ENCODE measurements at regions not wholly inside any gene's neighbourhood (a gene's known extent, or its start where the extent isn't known, plus 50 kb on each side); places are given as distances from the start of the nearest gene placed in this dataset.
"Not testable (repeated sequence)": the region's sequence is repeated elsewhere in the genome, so short reads cannot be mapped to it uniquely, and the experiment has no call there.

- Histone ChIP-seq H3K9me3 (ENCODE audit: control insufficient read depth, insufficient read depth, low read depth, low read length) (no peaks in the 10 kb centered on the region), H3K27ac (ENCODE audit: low read depth, low read length) (no peak overlapping the region), H3K9ac (ENCODE audit: low read length) (no peak overlapping the region), H3K4me3 (ENCODE audit: low read depth, low read length) (no peak overlapping the region), H3K36me3 (ENCODE audit: control insufficient read depth, insufficient read depth, low read length) (no peaks in the 10 kb centered on the region), H3K27me3 (ENCODE audit: control insufficient read depth, insufficient read depth, low read length) (no peaks in the 10 kb centered on the region), H3K4me1 (ENCODE audit: control insufficient read depth, insufficient read depth, low read length) (no peaks in the 10 kb centered on the region)
Measured at GRCh38 chr3:18546632-18547031, 121.5 kb upstream of the SATB1 start.

GRCh38 chr3:18544146-18544545 lies 119.0 kb upstream of the SATB1 start:
- Histone ChIP-seq H3K36me3 (ENCODE audit: control insufficient read depth, insufficient read depth, low read length) (no peaks in the 10 kb centered on the region), H3K9me3 (ENCODE audit: control insufficient read depth, insufficient read depth, low read depth, low read length) (no peaks in the 10 kb centered on the region), H3K27me3 (ENCODE audit: control insufficient read depth, insufficient read depth, low read length) (no peaks in the 10 kb centered on the region), H3K4me1 (ENCODE audit: control insufficient read depth, insufficient read depth, low read length) (no peaks in the 10 kb centered on the region), H3K4me3 (ENCODE audit: low read depth, low read length) (no peak overlapping the region), H3K9ac (ENCODE audit: low read length) (no peak overlapping the region), H3K27ac (ENCODE audit: low read depth, low read length) (no peak overlapping the region)

GRCh38 chr3:18538463-18539230 lies 113.5 kb upstream of the SATB1 start:
- Histone ChIP-seq H3K4me1 (ENCODE audit: control insufficient read depth, insufficient read depth, low read length) (no peaks in the 10 kb centered on the region), H3K36me3 (ENCODE audit: control insufficient read depth, insufficient read depth, low read length) (no peaks in the 10 kb centered on the region), H3K4me3 (ENCODE audit: low read depth, low read length) (no peak overlapping the region), H3K27ac (ENCODE audit: low read depth, low read length) (no peak overlapping the region), H3K9me3 (ENCODE audit: control insufficient read depth, insufficient read depth, low read depth, low read length) (no peaks in the 10 kb centered on the region), H3K9ac (ENCODE audit: low read length) (no peak overlapping the region), H3K27me3 (ENCODE audit: control insufficient read depth, insufficient read depth, low read length) (no peaks in the 10 kb centered on the region)

- H3K27me3 ChIP-seq (ENCODE audit: control insufficient read depth, insufficient read depth, low read length) = no peaks in the 10 kb centered on the region
Measured at GRCh38 chr3:18533039-18533438, 107.9 kb upstream of the SATB1 start.

GRCh38 chr3:18531662-18532061 lies 106.5 kb upstream of the SATB1 start:
- Histone ChIP-seq H3K9me3 (ENCODE audit: control insufficient read depth, insufficient read depth, low read depth, low read length) (no peaks in the 10 kb centered on the region), H3K4me1 (ENCODE audit: control insufficient read depth, insufficient read depth, low read length) (no peaks in the 10 kb centered on the region), H3K27ac (ENCODE audit: low read depth, low read length) (no peak overlapping the region)

More at GRCh38 chr3:18533039-18533438, 107.9 kb upstream of the SATB1 start:
- H3K36me3 ChIP-seq (ENCODE audit: control insufficient read depth, insufficient read depth, low read length) = no peaks in the 10 kb centered on the region
- H3K9me3 ChIP-seq (ENCODE audit: control insufficient read depth, insufficient read depth, low read depth, low read length) = no peaks in the 10 kb centered on the region
- no peak overlapping the region for H3K27ac ChIP-seq (ENCODE audit: low read depth, low read length)
- H3K4me3 ChIP-seq (ENCODE audit: low read depth, low read length) = no peak overlapping the region
- no peaks in the 10 kb centered on the region for H3K4me1 ChIP-seq (ENCODE audit: control insufficient read depth, insufficient read depth, low read length)
- no peak overlapping the region for H3K9ac ChIP-seq (ENCODE audit: low read length)

GRCh38 chr3:18529631-18530030 lies 104.5 kb upstream of the SATB1 start:
- Histone ChIP-seq H3K4me3 (ENCODE audit: low read depth, low read length) (no peak overlapping the region), H3K9ac (ENCODE audit: low read length) (no peak overlapping the region), H3K27ac (ENCODE audit: low read depth, low read length) (no peak overlapping the region), H3K36me3 (ENCODE audit: control insufficient read depth, insufficient read depth, low read length) (no peaks in the 10 kb centered on the region), H3K27me3 (ENCODE audit: control insufficient read depth, insufficient read depth, low read length) (no peaks in the 10 kb centered on the region), H3K4me1 (ENCODE audit: control insufficient read depth, insufficient read depth, low read length) (no peaks in the 10 kb centered on the region), H3K9me3 (ENCODE audit: control insufficient read depth, insufficient read depth, low read depth, low read length) (no peaks in the 10 kb centered on the region; the same call in 1 of the 2 replicates)

More at GRCh38 chr3:18531662-18532061, 106.5 kb upstream of the SATB1 start:
- no peak overlapping the region for H3K9ac ChIP-seq (ENCODE audit: low read length)
- no peaks in the 10 kb centered on the region for H3K27me3 ChIP-seq (ENCODE audit: control insufficient read depth, insufficient read depth, low read length)
- H3K36me3 ChIP-seq (ENCODE audit: control insufficient read depth, insufficient read depth, low read length) = no peaks in the 10 kb centered on the region
- H3K4me3 ChIP-seq (ENCODE audit: low read depth, low read length) = no peak overlapping the region

GRCh38 chr3:18527691-18528090 lies 102.6 kb upstream of the SATB1 start:
- H3K27ac ChIP-seq (ENCODE audit: low read depth, low read length) = no peak overlapping the region

GRCh38 chr3:18526667-18527066 lies 101.5 kb upstream of the SATB1 start:
- Histone ChIP-seq H3K9me3 (ENCODE audit: control insufficient read depth, insufficient read depth, low read depth, low read length) (no peaks in the 10 kb centered on the region; the same call in 1 of the 2 replicates), H3K27me3 (ENCODE audit: control insufficient read depth, insufficient read depth, low read length) (no peaks in the 10 kb centered on the region), H3K4me1 (ENCODE audit: control insufficient read depth, insufficient read depth, low read length) (no peaks in the 10 kb centered on the region), H3K36me3 (ENCODE audit: control insufficient read depth, insufficient read depth, low read length) (no peaks in the 10 kb centered on the region), H3K4me3 (ENCODE audit: low read depth, low read length) (no peak overlapping the region), H3K27ac (ENCODE audit: low read depth, low read length) (no peak overlapping the region), H3K9ac (ENCODE audit: low read length) (no peak overlapping the region)

More at GRCh38 chr3:18527691-18528090, 102.6 kb upstream of the SATB1 start:
- no peak overlapping the region for H3K9ac ChIP-seq (ENCODE audit: low read length)
- no peaks in the 10 kb centered on the region; the same call in 1 of the 2 replicates for H3K9me3 ChIP-seq (ENCODE audit: control insufficient read depth, insufficient read depth, low read depth, low read length)
- H3K4me3 ChIP-seq (ENCODE audit: low read depth, low read length) = no peak overlapping the region
- H3K27me3 ChIP-seq (ENCODE audit: control insufficient read depth, insufficient read depth, low read length) = no peaks in the 10 kb centered on the region
- no peaks in the 10 kb centered on the region for H3K4me1 ChIP-seq (ENCODE audit: control insufficient read depth, insufficient read depth, low read length)
- H3K36me3 ChIP-seq (ENCODE audit: control insufficient read depth, insufficient read depth, low read length) = no peaks in the 10 kb centered on the region

GRCh38 chr3:18516170-18516569 lies 91.0 kb upstream of the SATB1 start:
- not testable (repeated sequence) for H3K27me3 ChIP-seq (ENCODE audit: control insufficient read depth, insufficient read depth, low read length); H3K36me3 ChIP-seq (ENCODE audit: control insufficient read depth, insufficient read depth, low read length); H3K27ac ChIP-seq (ENCODE audit: low read depth, low read length); H3K4me1 ChIP-seq (ENCODE audit: control insufficient read depth, insufficient read depth, low read length)
- Histone ChIP-seq H3K4me3 (ENCODE audit: low read depth, low read length) (peak overlapping the region; percentile 70), H3K9me3 (ENCODE audit: control insufficient read depth, insufficient read depth, low read depth, low read length) (peaks cover 10% of the 10 kb centered on the region), H3K9ac (ENCODE audit: low read length) (peak overlapping the region; percentile 64)

GRCh38 chr3:18513091-18513490 lies 88.0 kb upstream of the SATB1 start:
- H3K9me3 ChIP-seq (ENCODE audit: control insufficient read depth, insufficient read depth, low read depth, low read length) = no peaks in the 10 kb centered on the region
- no peak overlapping the region for H3K9ac ChIP-seq (ENCODE audit: low read length)
- no peak overlapping the region for H3K4me3 ChIP-seq (ENCODE audit: low read depth, low read length)
- no peaks in the 10 kb centered on the region for H3K27me3 ChIP-seq (ENCODE audit: control insufficient read depth, insufficient read depth, low read length)
- H3K36me3 ChIP-seq (ENCODE audit: control insufficient read depth, insufficient read depth, low read length) = no peaks in the 10 kb centered on the region
- H3K4me1 ChIP-seq (ENCODE audit: control insufficient read depth, insufficient read depth, low read length) = no peaks in the 10 kb centered on the region
- H3K27ac ChIP-seq (ENCODE audit: low read depth, low read length) = no peak overlapping the region

- no peak overlapping the region for H3K27ac ChIP-seq (ENCODE audit: low read depth, low read length)
- no peak overlapping the region for H3K9ac ChIP-seq (ENCODE audit: low read length)
- H3K4me1 ChIP-seq (ENCODE audit: control insufficient read depth, insufficient read depth, low read length) = no peaks in the 10 kb centered on the region
- no peaks in the 10 kb centered on the region for H3K27me3 ChIP-seq (ENCODE audit: control insufficient read depth, insufficient read depth, low read length)
- H3K36me3 ChIP-seq (ENCODE audit: control insufficient read depth, insufficient read depth, low read length) = no peaks in the 10 kb centered on the region
- H3K4me3 ChIP-seq (ENCODE audit: low read depth, low read length) = no peak overlapping the region
- no peaks in the 10 kb centered on the region for H3K9me3 ChIP-seq (ENCODE audit: control insufficient read depth, insufficient read depth, low read depth, low read length)
Measured at GRCh38 chr3:18512007-18512406, 86.9 kb upstream of the SATB1 start.

Data from HUES6 (cell line).